OCI-LY7 (cell line): ENCODE measurements at regions not wholly inside any gene's neighbourhood (a gene's known extent, or its start where the extent isn't known, plus 50 kb on each side); places are given as distances from the start of the nearest gene placed in this dataset.

Experiments
- BruUV-seq: library from RNA; stranded (reverse); fragments of 400-500 nt; replicated peaks from 2 replicates; lab custom pipeline; 2021; lab: Mats Ljungman, UMichigan
- CTCF ChIA-PET: fragments of 300-600 bp; sonication (Branson Sonifier 250); formaldehyde crosslinking; loops from one replicate; lab custom pipeline; 2022; ENCODE audit warnings: antibody characterized with exemption; ENCODE audit not compliant: unreplicated experiment; lab: Charles Lee
- POLR2A ChIA-PET: fragments of 300-600 bp; sonication (Branson Sonifier 250); formaldehyde crosslinking; loops from one replicate; lab custom pipeline; 2022; ENCODE audit warnings: antibody characterized with exemption; lab: Charles Lee
- DNase-seq: peaks from one replicate; pipeline ENCODE4 v3.0.0-alpha.2; 2015; ENCODE audit warnings: low spot score
- H2AFZ ChIP-seq: fragments of 200-600 bp; sonication (generic), shearing (Covaris generic); 2 replicates; pipeline ENCODE4 v1.6.1; 2014; ENCODE audit warnings: mild to moderate bottlenecking, antibody characterized with exemption, low read length, moderate library complexity
- H3K27ac ChIP-seq: fragments of 200-600 bp; sonication (generic); 2 replicates; pipeline ENCODE4 v1.5.1; 2014; ENCODE audit warnings: mixed run types, low read depth, mild to moderate bottlenecking, moderate library complexity, low read length, inconsistent platforms; ENCODE audit not compliant: poor library complexity, severe bottlenecking
- H3K36me3 ChIP-seq: fragments of 200-600 bp; sonication (generic); 2 replicates; pipeline ENCODE4 v1.6.1; 2014; ENCODE audit warnings: mild to moderate bottlenecking, antibody characterized with exemption, low read length, moderate library complexity, mixed read lengths; ENCODE audit not compliant: insufficient read depth
- H3K4me1 ChIP-seq: fragments of 200-600 bp; sonication (generic); 2 replicates; pipeline ENCODE4 v1.5.1; 2014; ENCODE audit warnings: mild to moderate bottlenecking, low read length; ENCODE audit not compliant: insufficient read depth, poor library complexity, severe bottlenecking
- H3K4me2 ChIP-seq: fragments of 200-600 bp; sonication (generic); 2 replicates; pipeline ENCODE4 v1.6.1; 2014; ENCODE audit warnings: mild to moderate bottlenecking, low read length
- H3K4me3 ChIP-seq: fragments of 200-600 bp; sonication (generic); 2 replicates; pipeline ENCODE4 v1.5.1; 2014; ENCODE audit warnings: mild to moderate bottlenecking, low read depth, low read length; ENCODE audit not compliant: poor library complexity, severe bottlenecking
- H3K79me2 ChIP-seq: fragments of 200-600 bp; sonication (generic); 2 replicates; pipeline ENCODE4 v1.6.1; 2016; ENCODE audit warnings: low read depth, mild to moderate bottlenecking, low read length, moderate library complexity, mixed read lengths; ENCODE audit not compliant: insufficient read depth
- H3K9me2 ChIP-seq: fragments of 200-600 bp; sonication (generic); 2 replicates; pipeline ENCODE4 v1.6.1; 2016; ENCODE audit warnings: mild to moderate bottlenecking, low read length, mixed read lengths; ENCODE audit not compliant: insufficient read depth
- H3K9me3 ChIP-seq: fragments of 200-600 bp; sonication (generic); 2 replicates; pipeline ENCODE4 v1.6.1; 2014; ENCODE audit warnings: mild to moderate bottlenecking, mixed run types, low read length, mixed read lengths
- H4K20me1 ChIP-seq: fragments of 200-600 bp; sonication (generic); 2 replicates; pipeline ENCODE4 v1.6.1; 2014; ENCODE audit warnings: mild to moderate bottlenecking, antibody characterized with exemption, low read length, moderate library complexity, mixed read lengths; ENCODE audit not compliant: insufficient read depth
- EZH2phosphoT487 ChIP-seq: fragments of 200-600 bp; sonication (generic); IDR thresholded peaks from 2 replicates; pipeline ENCODE4 v1.6.1; 2018; ENCODE audit warnings: low read depth, borderline replicate concordance, mild to moderate bottlenecking, mixed run types, antibody characterized with exemption, low read length, moderate library complexity, mixed read lengths
- intact Hi-C: fragments of 100-400 bp; cut with micrococcal nuclease; formaldehyde crosslinking; loops from one replicate; pipeline ENCODE4 v1.10.0; 2022; ENCODE audit not compliant: unreplicated experiment
- TF ChIP-seq, protein P1 (sequence below): fragments of 200-600 bp; sonication (generic); conservative IDR thresholded peaks from 2 replicates; pipeline ENCODE4 v1.5.1; 2014; ENCODE audit warnings: mild to moderate bottlenecking, antibody characterized with exemption, low read length, moderate library complexity, mixed read lengths

DNA sequence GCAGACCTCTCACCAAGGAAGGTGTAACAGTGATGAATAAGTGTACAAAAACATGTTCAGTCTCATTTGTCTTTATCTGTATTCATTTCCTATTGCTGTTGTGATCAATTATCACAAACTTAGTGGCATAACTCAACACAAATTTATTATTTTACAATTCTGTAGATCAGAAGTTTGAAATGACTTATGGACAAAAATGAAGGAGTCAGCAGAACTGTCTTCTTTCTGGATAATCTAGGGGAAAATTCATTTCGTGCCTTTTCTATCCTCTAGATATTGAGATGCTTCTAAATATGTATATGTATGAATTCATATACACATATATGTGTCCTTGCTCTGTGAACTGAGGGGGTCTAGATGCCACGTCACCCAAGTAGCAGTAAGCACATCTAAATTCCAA lies 663.1 kb upstream of the MARCKS start:
- intact Hi-C loops, result no loop called here
- DNase-seq, result no peak
- Histone ChIP-seq H3K36me3 (no peaks in the 10 kb centered on the region), H3K27ac (no peak overlapping the region), H3K79me2 (no peaks in the 10 kb centered on the region), H3K4me1 (no peaks in the 10 kb centered on the region), H4K20me1 (no peaks in the 10 kb centered on the region; the same call in 1 of the 2 replicates), H3K9me3 (no peaks in the 10 kb centered on the region), H3K4me2 (no peak overlapping the region), H2AFZ (no peak overlapping the region), H3K9me2 (no peaks in the 10 kb centered on the region), H3K4me3 (no peak overlapping the region)
- TF ChIP-seq, protein P1, sequence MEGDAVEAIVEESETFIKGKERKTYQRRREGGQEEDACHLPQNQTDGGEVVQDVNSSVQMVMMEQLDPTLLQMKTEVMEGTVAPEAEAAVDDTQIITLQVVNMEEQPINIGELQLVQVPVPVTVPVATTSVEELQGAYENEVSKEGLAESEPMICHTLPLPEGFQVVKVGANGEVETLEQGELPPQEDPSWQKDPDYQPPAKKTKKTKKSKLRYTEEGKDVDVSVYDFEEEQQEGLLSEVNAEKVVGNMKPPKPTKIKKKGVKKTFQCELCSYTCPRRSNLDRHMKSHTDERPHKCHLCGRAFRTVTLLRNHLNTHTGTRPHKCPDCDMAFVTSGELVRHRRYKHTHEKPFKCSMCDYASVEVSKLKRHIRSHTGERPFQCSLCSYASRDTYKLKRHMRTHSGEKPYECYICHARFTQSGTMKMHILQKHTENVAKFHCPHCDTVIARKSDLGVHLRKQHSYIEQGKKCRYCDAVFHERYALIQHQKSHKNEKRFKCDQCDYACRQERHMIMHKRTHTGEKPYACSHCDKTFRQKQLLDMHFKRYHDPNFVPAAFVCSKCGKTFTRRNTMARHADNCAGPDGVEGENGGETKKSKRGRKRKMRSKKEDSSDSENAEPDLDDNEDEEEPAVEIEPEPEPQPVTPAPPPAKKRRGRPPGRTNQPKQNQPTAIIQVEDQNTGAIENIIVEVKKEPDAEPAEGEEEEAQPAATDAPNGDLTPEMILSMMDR, result no peak
- no peak for TF ChIP-seq EZH2phosphoT487
- BruUV-seq, result no TSS peak
- ChIA-PET CTCF (no interaction called here), POLR2A (no interaction called here)

DNA sequence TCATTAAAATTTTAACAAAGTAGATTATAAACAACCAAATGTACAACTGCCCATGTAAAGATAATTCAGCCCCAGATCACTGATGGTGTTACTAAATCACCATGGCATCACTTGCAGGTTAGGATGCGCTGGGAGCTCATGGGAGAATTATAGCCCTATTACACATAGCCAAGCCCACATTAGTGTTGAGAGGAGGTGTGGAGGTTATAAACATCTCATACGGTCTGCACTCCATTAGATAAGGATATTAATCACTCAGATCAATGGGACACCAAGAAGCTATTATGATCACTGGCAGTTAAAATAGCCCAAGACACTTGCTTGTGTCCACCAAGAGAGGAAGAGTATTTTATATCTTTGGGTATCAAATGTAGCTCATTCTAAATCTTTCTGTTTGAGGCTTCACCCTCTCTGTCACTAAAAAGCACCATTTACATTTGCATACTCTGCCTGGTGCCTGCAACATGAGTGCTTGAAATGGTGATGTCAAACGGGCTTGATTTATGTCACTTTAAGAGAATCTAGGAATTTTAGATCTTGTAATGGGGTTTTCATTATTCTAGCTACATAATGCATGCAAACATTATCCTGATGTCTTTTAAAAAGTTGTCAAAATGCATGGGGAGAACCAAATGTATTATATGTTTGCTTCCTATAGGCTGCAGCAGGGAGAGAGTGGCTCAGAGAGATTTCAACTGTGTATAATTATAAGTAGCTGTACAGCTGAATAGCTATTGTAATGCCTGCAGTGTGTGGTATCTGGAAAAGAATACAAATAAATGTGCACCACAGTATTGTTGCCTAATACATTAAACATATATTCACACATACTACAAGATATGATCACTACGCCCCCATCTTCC lies 654.1 kb upstream of the MARCKS start:
- TF ChIP-seq, protein P1, result no peak
- no peak for TF ChIP-seq EZH2phosphoT487
- Histone ChIP-seq H3K27ac (no peak overlapping the region), H2AFZ (no peak overlapping the region), H3K79me2 (no peaks in the 10 kb centered on the region), H3K4me3 (no peak overlapping the region), H3K4me1 (no peaks in the 10 kb centered on the region), H3K9me2 (no peaks in the 10 kb centered on the region), H3K4me2 (no peak overlapping the region), H3K9me3 (no peaks in the 10 kb centered on the region), H3K36me3 (no peaks in the 10 kb centered on the region), H4K20me1 (no peaks in the 10 kb centered on the region)
- POLR2A ChIA-PET, result interaction anchor here (0.6 kb wide), 1 partner anchor 1476 kb away, joined by 3 read pairs; no protein-coding TSS in a partner anchor
- intact Hi-C loops, result no loop called here
- CTCF ChIA-PET, result no interaction called here
- no peak for DNase-seq
- BruUV-seq, result no TSS peak

DNA sequence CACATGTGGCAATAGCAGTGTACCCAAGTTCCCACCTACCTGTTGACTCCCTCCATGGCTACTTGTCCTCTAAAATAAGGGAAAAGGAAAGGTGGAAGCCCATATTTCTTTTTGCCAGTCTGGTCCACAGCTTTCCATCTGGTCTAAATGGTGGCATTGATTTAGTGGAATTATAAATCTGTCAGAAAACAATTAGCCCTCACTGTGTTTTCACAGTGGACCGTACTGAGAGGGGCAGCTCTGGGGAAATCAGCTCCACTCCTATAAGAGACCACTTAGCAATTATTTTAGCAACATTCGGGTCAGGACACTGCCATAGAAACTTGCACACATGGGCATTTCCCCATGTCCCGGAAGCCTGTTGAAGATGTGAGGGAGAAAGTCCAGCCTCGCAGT lies 653.4 kb upstream of the MARCKS start:
- Histone ChIP-seq H3K27ac (no peak overlapping the region), H2AFZ (no peak overlapping the region), H4K20me1 (no peaks in the 10 kb centered on the region), H3K4me1 (no peaks in the 10 kb centered on the region), H3K4me3 (no peak overlapping the region), H3K79me2 (no peaks in the 10 kb centered on the region), H3K36me3 (no peaks in the 10 kb centered on the region), H3K9me2 (no peaks in the 10 kb centered on the region), H3K4me2 (no peak overlapping the region), H3K9me3 (no peaks in the 10 kb centered on the region)
- ChIA-PET CTCF (no interaction called here), POLR2A (no interaction called here)
- intact Hi-C loops, result no loop called here
- TF ChIP-seq EZH2phosphoT487, result no peak
- TF ChIP-seq, protein P1, result no peak
- no peak for DNase-seq
- BruUV-seq, result no TSS peak
